GM12892 (cell line): ENCODE measurements at regions not wholly inside any gene's neighbourhood (a gene's known extent, or its start where the extent isn't known, plus 50 kb on each side); places are given as distances from the start of the nearest gene placed in this dataset.

Experiments used
- POLR2A ChIP-seq: IDR thresholded peaks from 2 replicates; pipeline ENCODE4 v1.6.1; 2011; ENCODE audit warnings: low read depth, low read length, control low read depth
- POLR2AphosphoS5 ChIP-seq: IDR thresholded peaks from 2 replicates; pipeline ENCODE4 v1.6.1; 2011; ENCODE audit warnings: low read depth, low read length, control low read depth
- TAF1 ChIP-seq: IDR thresholded peaks from 2 replicates; pipeline ENCODE4 v1.6.1; 2011; ENCODE audit warnings: low read depth, mild to moderate bottlenecking, control low read depth, low read length, borderline replicate concordance

- no peak for TF ChIP-seq POLR2A
- TF ChIP-seq TAF1: no peak
- TF ChIP-seq POLR2AphosphoS5: no peak
These were observed 1238.0 kb upstream of the NUDT12 start for GRCh38 chr5:104800440-104801048.
